HS-27A (cell line): ENCODE measurements at regions not wholly inside any gene's neighbourhood (a gene's known extent, or its start where the extent isn't known, plus 50 kb on each side); places are given as distances from the start of the nearest gene placed in this dataset.

Experiments used
- DNase-seq: peaks from one replicate; pipeline ENCODE4 v3.0.0-alpha.2; 2012; ENCODE audit warnings: low read depth, missing footprints

DNA sequence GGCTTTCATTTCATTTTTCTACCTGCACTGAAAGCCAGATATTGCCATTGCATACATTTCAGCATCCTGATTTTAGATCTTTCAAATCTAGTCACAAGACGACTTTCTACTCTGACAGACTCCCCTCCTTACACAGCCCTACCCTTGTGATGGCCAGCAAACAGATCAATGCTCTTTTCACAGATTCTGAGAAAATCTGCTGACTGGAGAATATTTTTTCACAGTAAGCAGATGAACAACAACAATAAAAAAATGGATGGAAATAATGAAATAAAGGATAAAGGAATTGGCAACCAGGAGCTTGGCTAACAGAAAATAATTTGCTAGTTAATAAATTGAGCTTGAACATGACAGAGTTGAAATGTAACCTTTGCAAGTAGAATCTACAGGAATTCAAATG is 527.2 kb downstream of the IRS1 start:
- DNase-seq, result no peak

DNA sequence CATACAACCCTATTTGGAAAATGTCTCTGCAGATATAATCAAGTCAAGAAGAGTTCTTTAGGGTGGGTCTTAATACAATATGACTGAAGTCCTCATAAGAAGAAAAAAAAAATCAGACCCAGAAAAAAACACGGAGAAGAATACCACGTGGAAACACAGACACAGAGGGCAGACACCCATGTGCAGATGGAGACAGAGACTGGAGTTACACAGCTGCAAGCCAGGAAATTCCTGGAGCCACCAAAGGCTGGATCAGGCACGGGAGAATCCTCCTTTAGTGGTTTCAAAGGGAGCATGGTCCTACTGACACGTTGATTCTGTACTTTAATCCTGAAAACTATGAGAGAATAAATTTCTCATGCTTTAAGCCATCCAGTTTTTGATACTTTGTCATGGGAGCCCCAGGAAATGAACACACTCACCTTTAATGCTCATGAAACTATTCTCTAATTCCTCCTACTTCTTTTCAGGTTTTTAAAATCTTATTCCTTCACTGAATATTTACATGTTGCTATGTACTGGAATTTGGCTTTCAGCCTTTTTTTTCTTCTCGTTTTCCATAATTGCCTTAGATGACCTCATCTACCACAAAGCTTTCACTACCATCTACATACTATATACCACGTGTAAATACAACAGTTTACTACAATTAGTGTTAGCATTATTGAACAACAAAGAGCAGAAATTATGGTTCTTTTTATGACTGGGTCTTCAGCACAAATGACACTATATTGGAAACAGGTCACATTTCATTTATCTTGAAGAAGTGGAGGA is 529.1 kb downstream of the IRS1 start:
- no peak for DNase-seq

DNA sequence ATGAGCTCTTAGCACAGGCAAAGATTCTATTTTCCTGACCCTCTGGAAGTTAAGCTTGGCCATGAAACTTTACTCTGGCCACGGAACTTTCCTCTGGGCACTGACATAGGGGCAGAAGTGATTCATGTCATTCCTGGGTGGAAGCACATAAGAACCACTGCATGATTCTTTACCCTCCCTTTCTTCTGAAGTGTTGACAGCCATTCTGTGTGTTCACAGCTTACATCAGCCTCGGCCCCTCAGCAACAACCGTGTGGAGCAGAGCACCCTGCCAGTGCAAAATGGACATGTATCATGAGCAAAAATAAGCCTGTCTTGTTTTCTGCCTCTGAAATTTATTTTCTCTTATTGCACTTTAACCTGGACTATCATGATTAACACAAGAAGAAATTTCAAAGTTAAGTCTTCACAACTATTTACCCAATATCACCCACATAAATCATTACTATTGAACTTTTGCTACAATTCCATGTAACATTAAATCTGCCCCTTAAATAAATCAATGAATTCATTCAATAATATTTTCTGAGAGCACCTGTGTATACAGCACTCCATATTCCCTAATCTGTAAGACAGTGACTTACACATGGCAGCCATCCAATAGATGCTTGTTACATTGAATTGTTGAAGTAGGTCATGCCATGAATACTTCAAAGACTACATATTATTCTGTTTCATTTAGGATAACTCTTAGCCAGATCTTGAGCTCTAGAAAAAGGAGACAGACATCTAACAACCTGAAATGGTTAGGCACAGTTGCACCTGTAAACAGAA is 531.9 kb downstream of the IRS1 start:
- no peak for DNase-seq

DNA sequence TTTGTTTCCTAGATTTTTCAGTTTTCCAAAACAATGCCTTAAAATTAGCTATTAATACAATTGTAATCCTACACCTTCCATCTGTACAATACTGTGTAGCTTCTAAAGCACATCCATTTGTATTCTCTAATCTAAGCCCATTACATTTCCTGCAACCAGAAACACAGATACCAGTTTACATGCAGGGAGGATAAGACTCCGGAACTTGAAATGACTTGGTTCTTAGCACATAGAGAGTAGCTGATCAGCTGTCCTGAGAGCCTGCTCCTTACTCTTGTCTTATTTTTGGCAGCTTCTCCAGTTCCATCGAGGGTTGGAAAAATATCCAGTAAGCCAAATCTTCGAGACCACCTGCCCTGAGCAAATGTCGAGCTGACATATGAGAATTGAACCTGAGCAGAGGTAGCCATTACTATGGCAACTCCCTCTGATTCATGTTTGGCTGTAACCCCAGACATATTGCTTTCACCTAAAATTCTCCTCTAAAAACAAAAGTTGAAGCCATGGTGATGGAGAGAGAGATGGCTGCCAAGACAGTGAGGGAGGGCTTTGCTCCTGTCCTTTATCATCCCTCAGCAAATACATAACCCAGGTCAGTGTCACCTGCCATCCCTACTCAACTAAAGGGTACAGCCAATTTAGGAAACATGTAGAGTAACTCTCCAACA is 542.8 kb downstream of the IRS1 start:
- no peak for DNase-seq

DNA sequence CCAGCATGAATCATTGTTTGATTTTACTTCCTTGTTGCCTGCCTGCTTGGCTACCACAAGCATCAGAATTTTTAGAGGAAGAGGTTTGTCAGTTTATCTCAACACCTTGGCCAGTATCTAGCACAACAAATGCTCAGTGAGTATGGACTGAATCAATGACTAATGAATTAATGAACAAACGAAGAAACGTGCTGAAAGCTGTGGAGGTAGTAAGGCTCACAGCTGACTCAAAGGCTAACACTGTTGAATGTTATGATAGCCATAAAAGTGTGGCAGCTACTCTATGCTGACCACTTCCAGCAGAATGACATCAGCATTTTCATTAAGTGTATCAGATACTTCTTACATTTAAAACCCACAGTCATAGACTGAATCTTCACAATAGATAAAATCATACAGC is 543.4 kb downstream of the IRS1 start:
- no peak for DNase-seq

DNA sequence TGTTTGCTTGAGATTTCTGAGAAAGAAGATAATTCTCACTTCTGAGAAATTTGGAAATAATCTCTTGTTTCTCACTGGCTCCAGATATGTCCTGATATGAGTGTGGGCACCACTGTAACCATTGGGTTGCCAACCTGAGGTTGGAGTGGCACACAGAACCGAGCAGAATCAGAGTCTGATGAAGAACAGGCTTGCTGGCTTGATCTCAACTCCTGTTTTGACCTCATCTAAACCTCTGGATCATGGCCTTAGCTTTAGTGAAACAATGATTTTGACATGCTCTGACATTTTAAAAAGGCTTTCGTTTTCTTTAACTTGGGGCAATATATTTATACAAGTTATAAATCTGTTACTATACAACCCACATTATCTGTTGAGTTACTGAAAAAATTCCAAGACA is 548.0 kb downstream of the IRS1 start:
- no peak for DNase-seq

DNA sequence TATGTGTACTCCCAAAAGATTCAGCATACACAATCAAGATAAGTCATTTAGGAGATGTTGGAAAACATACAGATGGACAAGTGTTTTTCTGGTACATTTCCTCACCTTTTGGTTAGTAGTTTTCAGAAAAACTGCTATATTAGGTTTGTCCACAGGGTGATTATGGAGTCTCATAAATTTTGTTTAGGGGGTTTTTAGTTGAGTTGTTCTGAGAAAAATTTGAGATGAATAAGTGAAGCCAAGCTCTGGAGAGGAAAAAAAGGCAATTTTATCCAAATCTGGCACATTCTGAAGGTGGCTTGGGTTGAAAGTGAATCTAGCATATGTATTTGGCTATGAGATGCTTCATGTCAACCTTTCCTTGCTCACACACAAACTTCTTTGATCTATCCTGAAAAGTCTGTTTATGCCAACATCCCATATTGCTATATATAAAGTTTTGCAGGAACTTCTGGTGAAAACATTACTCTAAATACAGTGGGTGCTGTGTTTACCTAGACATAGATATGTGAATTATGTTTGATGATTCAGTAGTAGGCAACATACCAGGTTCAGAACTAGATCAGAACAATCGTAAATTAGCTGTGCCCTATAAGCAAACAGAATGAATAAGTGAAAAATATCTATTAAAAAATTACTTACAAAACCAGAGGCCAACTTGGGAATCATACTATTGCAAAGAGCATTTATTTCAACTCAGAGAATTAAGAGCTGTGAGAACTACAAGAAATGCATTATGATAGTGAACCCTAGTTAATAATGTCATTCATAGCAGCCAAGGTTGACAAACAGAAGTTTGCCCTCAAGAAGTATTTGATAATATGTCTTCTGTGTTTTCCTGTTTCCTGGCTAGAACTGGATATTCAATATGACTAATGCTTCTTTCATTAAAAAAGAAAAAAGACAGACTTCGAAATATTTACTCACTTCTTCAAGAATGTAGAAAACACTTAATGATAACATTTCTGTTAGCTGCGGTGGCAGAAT is 552.0 kb downstream of the IRS1 start:
- no peak for DNase-seq

DNA sequence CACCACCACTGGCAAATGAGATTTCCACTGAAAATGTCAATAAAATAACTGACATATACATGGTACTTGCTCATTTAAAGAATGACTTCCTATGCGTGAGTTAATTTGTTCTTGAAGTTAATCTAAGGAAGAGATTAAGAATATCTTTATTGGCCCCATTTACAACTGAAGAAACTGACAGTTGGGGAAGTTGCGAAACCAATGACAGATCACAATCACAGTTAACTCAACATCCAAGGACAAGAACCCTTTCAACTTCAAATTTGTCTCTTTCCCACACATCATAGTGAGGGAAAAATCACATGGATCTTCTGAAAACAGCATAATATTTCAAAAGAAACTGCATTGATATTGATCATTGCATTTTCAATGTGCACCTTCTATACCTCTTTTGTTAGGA is 565.4 kb downstream of the IRS1 start:
- no peak for DNase-seq

DNA sequence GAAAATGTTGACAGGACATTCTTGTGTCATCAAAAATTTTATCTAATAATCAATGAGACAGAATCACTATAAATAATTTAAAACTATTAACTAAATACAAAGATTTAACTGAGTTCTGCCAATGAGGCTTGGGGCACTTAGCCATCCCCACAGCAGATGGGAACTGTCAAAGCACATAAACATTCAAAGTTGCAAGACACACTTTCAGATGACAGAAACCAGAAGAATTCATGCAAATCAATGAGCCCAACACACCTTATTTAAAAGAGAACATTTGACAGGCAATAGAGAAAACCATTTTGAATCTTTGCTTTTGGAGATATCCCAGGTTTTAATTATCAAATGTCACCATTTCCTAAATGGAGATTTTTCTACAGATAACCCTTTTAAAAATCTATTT is 566.2 kb downstream of the IRS1 start:
- DNase-seq, result no peak

DNA sequence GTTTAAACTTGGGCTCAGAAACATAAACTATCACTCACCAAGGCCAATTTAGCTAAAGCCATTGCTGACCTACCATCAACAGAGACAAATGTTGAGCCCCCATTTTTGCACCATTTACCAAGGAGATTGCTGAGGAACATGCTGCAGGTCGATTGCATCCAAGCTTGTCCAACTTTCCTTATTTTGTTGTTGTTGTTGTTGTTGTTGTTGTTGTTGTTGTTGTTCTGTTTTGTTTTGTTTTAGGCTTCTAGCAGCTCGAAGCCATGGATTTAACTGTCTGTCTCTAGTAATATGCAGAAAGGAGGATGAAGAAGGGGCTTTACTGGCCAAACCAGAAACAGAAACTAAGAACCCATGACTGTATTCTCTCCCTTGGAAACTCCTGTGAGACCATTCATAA is 571.5 kb downstream of the IRS1 start:
- no peak for DNase-seq

DNA sequence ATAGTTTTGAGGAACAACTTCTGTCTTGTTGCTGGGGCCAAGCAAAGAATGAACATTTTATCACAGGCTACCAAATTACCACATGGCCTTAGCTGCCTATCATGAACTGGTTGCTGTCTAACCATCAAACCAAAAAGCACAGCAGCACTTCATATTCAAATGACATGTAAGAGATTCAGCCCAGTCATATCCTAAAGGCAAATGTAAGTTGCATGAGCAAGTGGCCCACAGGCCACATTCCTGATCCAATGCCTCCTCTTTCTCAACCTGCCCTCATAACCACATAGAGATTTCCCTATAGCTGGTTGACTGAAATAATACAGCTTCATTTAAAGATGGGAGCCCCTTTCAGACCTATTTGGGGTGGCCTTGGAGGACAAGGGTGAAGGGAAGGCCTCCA is 572.3 kb downstream of the IRS1 start:
- no peak for DNase-seq

DNA sequence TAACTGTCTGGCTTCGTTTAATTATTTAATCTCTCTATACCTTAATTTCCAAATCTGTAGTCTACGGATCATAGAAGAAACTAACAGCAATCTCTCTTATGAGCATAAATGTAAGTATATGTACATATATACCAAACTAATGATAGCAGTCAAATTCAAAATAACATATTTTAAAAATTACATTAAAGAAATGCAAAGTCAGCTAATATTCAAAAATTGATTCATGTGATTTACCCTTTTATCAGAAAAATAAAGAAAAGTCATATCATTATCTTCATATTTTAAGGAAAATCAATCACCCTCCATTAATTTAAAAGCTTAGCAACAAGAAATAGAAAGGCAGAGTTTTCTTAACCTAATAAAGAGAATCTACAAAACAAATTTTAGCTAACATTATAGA is 575.9 kb downstream of the IRS1 start:
- no peak for DNase-seq

DNA sequence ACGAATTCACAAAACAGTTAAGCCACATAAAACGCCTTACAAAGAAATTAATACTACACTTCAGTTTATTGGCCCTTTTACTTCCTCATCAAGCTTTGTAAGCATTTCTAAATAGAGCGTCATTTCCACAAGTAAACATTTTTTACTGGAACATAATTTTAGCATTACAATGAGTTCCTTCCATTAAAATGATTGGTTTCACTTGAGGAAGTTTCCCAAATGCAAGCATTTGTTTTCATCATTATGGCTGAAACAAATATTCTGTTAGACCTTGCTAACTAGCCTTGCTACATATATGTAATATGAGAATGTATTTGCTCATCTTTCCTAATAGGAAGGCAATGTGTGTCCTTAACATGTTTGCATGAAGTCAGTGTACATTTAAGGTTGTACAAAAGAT is 579.1 kb downstream of the IRS1 start:
- DNase-seq, result no peak

DNA sequence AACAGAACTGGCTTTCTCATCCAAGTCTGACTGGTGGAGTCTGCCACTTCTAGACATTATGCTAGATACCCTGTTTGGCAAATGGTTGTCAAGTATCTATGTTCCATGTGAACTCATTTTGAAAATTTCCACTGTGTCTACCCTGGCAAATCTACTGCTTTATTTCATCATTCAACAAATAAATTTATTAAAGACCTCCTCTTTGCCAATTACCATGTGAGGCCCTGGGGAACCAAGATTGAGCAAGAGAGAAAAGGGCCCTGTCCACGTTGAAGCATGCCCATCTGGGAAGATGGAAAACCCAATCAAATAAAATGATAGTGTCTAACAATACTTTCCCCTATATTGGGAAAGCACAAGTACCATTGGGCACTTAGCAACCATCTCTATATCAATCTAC is 582.4 kb downstream of the IRS1 start:
- DNase-seq, result no peak

DNA sequence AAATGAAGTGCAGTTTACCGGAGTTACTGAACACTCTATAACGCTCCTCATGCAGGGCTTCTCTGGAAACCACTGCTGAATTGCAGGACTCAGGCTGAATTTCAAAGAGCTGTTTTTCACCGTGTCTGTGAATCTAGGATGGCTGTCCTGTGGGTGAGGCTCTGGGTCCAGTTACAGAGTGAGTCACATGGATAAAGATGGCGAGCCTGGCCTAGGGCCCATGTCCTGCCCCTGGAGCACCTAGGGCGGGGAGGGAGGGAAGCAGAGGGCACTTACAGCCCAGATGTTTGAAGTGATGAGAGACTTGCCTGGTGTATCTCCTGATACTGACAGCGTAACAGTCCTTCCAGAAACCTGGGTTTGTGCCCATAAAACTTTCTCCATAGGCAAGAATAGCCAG is 583.0 kb downstream of the IRS1 start:
- DNase-seq, result no peak

DNA sequence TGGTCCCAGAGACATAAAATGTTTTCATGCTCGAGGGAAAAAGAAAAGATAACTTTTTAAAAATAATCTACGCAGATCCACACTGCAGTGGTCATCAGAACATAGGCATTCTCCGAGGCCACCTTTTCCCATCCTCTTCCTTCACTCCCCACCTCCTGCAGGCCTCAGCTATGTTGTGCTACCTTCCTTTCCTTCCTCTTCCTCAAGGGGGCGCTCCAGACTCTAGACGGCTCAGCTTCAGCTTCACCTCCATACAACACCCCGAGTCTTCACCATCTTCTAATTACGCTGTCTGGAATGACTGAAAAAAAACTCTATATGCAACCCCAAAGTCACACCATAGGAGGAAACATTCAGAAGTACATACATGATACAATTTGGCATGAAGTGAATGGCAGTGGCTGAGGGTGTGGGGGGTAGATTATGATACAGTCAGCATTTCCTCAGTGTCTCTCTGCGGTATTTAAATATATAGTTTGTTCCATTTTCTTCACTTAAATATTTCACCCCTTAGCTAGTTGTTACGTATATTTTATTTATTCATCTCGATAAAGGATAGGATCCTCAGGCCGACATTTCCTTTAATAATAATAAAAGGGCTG is 583.6 kb downstream of the IRS1 start:
- DNase-seq, result peak; percentile 36

DNA sequence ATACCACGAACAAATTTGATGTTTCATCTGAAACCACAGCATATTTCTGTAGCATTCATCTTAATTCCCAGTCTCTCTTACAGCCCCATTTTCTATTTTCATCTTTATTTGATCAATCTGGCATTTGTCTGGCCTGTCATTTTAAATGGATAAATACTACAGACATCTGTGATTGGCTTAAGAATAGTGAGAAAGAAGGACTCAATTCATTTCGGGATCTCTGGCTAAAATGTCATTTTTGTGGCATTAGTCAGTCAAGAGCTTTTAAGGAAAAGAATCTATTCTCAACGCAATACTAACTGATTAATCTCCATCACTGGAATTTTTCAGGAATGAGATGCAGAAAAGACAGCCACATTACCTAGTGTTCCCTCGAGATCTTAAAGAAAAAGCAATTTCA is 585.9 kb downstream of the IRS1 start:
- peak; percentile 76 for DNase-seq

DNA sequence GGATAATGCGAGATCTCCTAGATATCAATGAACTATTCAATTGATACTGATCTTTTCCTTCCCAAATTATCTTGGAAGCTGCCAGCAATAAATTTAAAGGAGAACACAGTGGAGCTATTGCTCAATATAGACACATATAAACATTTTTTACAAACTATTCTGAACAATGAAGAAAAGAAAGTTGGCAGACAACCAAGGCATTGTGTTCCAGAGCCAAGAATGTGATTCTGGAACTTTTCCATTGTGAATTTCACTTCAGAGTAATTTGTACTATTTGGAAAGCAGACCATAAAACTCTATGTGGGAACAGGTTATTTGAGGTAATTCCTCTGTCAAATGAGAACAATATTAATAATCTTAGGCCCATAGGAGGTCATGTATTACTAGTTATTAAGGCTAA is 588.2 kb downstream of the IRS1 start:
- DNase-seq, result no peak

DNA sequence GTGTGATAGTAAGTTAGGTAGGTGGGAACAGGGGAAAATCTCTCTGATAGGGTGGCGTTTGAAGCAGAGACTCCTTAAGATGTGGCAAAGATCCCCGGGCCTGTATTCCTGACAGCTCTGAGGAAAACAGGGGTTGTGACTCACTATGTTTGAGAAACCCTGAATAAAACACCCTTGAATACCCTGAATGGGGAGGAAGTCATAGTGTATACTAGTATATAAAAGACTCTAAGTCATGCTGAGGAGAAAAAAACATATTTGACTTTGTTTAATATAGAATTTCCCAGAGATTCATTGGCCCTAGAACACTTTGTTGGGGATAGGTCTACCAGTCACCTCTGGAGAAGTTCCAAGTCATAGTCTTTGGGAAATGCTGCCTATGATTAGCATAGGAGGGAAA is 590.9 kb downstream of the IRS1 start:
- no peak for DNase-seq

DNA sequence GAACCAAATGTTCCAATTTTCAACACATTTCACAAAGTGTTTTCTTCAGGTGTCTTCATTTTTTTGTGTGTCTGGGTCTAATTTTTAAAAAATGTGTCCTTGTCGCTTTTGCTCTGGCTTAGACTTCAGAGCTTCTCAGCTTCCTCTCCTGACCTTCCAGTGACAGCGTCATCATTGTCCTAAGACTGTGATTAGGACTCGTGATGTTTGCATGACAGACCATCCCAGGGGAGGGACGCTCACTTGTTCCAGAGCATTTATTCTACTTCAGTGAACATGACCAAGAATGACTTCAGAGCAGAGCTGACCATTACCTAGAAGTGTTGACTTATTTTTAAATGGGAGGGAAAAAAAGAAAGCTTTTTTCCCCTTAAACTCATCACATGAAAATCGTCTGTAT is 591.9 kb downstream of the IRS1 start:
- no peak for DNase-seq

DNA sequence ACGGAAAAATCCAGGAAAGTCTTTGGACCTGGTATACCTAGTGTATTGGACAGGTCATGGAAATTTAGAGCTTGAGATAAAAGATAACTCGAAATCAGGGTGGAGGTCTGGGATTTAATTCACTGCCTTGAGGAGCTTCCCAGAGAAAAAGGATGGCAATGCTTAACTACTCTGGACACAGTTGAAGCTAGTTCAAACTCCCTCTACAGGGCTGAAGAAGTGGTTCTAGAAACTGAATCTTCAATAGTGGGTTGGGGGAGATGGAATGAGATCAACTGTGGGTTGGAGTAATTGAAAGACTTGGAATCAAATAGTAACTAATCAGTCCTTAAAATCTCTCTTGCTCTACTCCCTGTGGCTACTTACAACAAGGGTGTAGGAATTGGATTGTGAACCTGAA is 600.1 kb downstream of the IRS1 start:
- DNase-seq, result no peak

DNA sequence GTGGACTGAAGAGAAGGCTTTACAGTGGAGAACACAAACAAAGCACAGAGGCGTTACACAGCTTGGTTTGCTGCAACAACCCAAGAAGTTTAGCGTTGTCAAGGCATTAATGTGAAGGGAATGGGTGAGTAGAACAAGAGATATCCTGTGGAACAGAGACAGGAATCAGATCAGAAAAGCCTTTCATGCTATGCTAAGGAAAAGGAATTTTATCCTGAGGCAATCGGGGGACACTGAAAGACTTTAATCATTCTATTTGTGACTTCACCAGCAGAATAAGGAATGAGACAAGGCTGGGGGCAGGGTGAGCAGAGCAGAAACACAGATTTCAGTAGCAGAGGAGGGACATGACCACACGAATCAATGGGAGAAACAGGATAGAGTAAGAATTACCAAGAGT is 600.7 kb downstream of the IRS1 start:
- no peak for DNase-seq
